SK-N-SH (cell line): ENCODE measurements at regions not wholly inside any gene's neighbourhood (a gene's known extent, or its start where the extent isn't known, plus 50 kb on each side); places are given as distances from the start of the nearest gene placed in this dataset.
"Not testable (repeated sequence)": the region's sequence is repeated elsewhere in the genome, so short reads cannot be mapped to it uniquely, and the experiment has no call there.

Experiments
- CTCF ChIP-seq: fragments of 200-600 bp; sonication (generic); IDR thresholded peaks from 2 replicates; pipeline ENCODE4 v1.6.1; 2017; ENCODE audit warnings: antibody characterized with exemption, mild to moderate bottlenecking, moderate library complexity
- EP300 ChIP-seq, 2 experiments: IDR thresholded peaks; 2 replicates each; pipeline versions ENCODE4 v1.4.0 to v1.6.1; 2012; ENCODE audit warnings: borderline replicate concordance in 1 of 2, low read depth in 1 of 2, low read length in 1 of 2
- EZH2phosphoT487 ChIP-seq: fragments of 200-600 bp; sonication (generic); IDR thresholded peaks from 2 replicates; pipeline ENCODE4 v1.6.1; 2017; ENCODE audit warnings: low read depth, mixed run types, mild to moderate bottlenecking, antibody characterized with exemption, moderate library complexity, borderline replicate concordance
- GABPA ChIP-seq: IDR thresholded peaks from 2 replicates; pipeline ENCODE4 v1.4.0; 2012; ENCODE audit warnings: low read depth, mild to moderate bottlenecking
- GATA2 ChIP-seq: sonication (generic); formaldehyde crosslinking; IDR thresholded peaks from 2 replicates; pipeline ENCODE4 v1.5.0; 2020; ENCODE audit warnings: mild to moderate bottlenecking, missing genetic modification reagents
- JUND ChIP-seq: IDR thresholded peaks from 2 replicates; pipeline ENCODE4 v1.4.0; 2012
- MAX ChIP-seq: IDR thresholded peaks from 2 replicates; pipeline ENCODE4 v1.4.0; 2012; ENCODE audit warnings: low read depth
- NRF1 ChIP-seq: IDR thresholded peaks from 2 replicates; pipeline ENCODE4 v1.6.1; 2012; ENCODE audit warnings: low read depth, mild to moderate bottlenecking, low read length
- REST ChIP-seq: IDR thresholded peaks from 2 replicates; pipeline ENCODE4 v1.6.1; 2012; ENCODE audit warnings: mild to moderate bottlenecking, low read depth, low read length, moderate library complexity
- RFX5 ChIP-seq: IDR thresholded peaks from 2 replicates; pipeline ENCODE4 v1.6.1; 2012; ENCODE audit warnings: mild to moderate bottlenecking, improper control_type of control experiment, low read length
- SIN3A ChIP-seq: IDR thresholded peaks from 2 replicates; pipeline ENCODE4 v1.6.1; 2012; ENCODE audit warnings: low read depth, mild to moderate bottlenecking, low read length, moderate library complexity, borderline replicate concordance
- TAF1 ChIP-seq: IDR thresholded peaks from 2 replicates; pipeline ENCODE4 v1.6.1; 2012; ENCODE audit warnings: low read depth, mild to moderate bottlenecking, low read length, moderate library complexity, borderline replicate concordance
- TEAD4 ChIP-seq: IDR thresholded peaks from 2 replicates; pipeline ENCODE4 v1.4.0; 2012; ENCODE audit warnings: mild to moderate bottlenecking, borderline replicate concordance; ENCODE audit not compliant: insufficient read depth

GRCh38 chr4:33130662-33131061 lies 2410.5 kb downstream of the PCDH7 start:
- TF ChIP-seq NRF1; GABPA; CTCF; RFX5; TEAD4; EZH2phosphoT487; JUND; SIN3A; MAX; REST; GATA2 (CRISPR knock-in tag); EP300 (IDR thresholded peaks at IDR 0.05; ENCODE audit: borderline replicate concordance in 1 of 2, low read depth in 1 of 2, low read length in 1 of 2); TAF1: not testable (repeated sequence)
